GM12878 (cell line): ENCODE measurements at regions not wholly inside any gene's neighbourhood (a gene's known extent, or its start where the extent isn't known, plus 50 kb on each side); places are given as distances from the start of the nearest gene placed in this dataset.

ENCODE experiments used
- GABPA ChIP-seq: IDR thresholded peaks from 2 replicates; pipeline ENCODE4 v1.6.1; 2014; ENCODE audit warnings: antibody characterized with exemption, low read depth, mild to moderate bottlenecking, inconsistent platforms
- NBN ChIP-seq: fragments of 450-650 bp; IDR thresholded peaks from 2 replicates; pipeline ENCODE4 v1.6.1; 2016
- RELA ChIP-seq: fragments of 450-650 bp; IDR thresholded peaks from 2 replicates; pipeline ENCODE4 v1.8.0; 2014; ENCODE audit warnings: borderline replicate concordance; ENCODE audit not compliant: partially characterized antibody
- ZZZ3 ChIP-seq: IDR thresholded peaks from 2 replicates; pipeline ENCODE4 v1.6.1; 2011; ENCODE audit warnings: low read depth; ENCODE audit not compliant: control insufficient read depth, insufficient read length

- TF ChIP-seq RELA (no peak), GABPA (no peak), NBN (no peak), ZZZ3 (no peak)
Measured at GRCh38 chrX:7240929-7241328, 93.0 kb upstream of the PUDP start.
